H1 (cell line): ENCODE measurements at regions not wholly inside any gene's neighbourhood (a gene's known extent, or its start where the extent isn't known, plus 50 kb on each side); places are given as distances from the start of the nearest gene placed in this dataset.

Experiments used
- CTCF ChIA-PET: fragments of 300-600 bp; sonication (Branson Sonifier 250); formaldehyde crosslinking; loops from one replicate; lab custom pipeline; 2021; ENCODE audit not compliant: partially characterized antibody; lab: Charles Lee
- POLR2A ChIA-PET: fragments of 300-600 bp; sonication (Branson Sonifier 250); formaldehyde crosslinking; loops from one replicate; lab custom pipeline; 2021; ENCODE audit warnings: inconsistent platforms; ENCODE audit not compliant: partially characterized antibody; lab: Charles Lee
- DNase-seq, 2 experiments: peaks; one replicate each; pipeline versions ENCODE4 v3.0.0 to v3.0.0-alpha.2; 2010 to 2022; ENCODE audit warnings: low spot score in 2 of 2, low read depth in 1 of 2, mixed read lengths in 1 of 2
- FAIRE-seq: peaks from 2 replicates; lab custom pipeline; 2011; peaks lifted over from hg19 to GRCh38; lab: Jason Lieb, UNC
- H2AFZ ChIP-seq: 2 replicates; pipeline ENCODE4 v1.8.1; 2012; ENCODE audit warnings: low read length, inconsistent platforms
- H2AK5ac ChIP-seq: 2 replicates; pipeline ENCODE4 v1.6.1; 2013; ENCODE audit warnings: low read depth, low read length
- H2BK120ac ChIP-seq: replicated peaks from 2 replicates; pipeline ENCODE3; 2013; ENCODE audit warnings: low read depth, low read length, inconsistent platforms
- H2BK12ac ChIP-seq: 2 replicates; pipeline ENCODE4 v1.6.1; 2013; ENCODE audit warnings: low read depth, low read length
- H2BK15ac ChIP-seq: 2 replicates; pipeline ENCODE4 v1.6.1; 2013; ENCODE audit warnings: low read length
- H2BK20ac ChIP-seq: 2 replicates; pipeline ENCODE4 v1.6.1; 2013; ENCODE audit warnings: low read length
- H2BK5ac ChIP-seq: 2 replicates; pipeline ENCODE4 v1.6.1; 2013; ENCODE audit warnings: low read depth, low read length
- H3K14ac ChIP-seq: 2 replicates; pipeline ENCODE4 v1.6.1; 2013; ENCODE audit warnings: inconsistent platforms; ENCODE audit not compliant: insufficient read length
- H3K18ac ChIP-seq: 2 replicates; pipeline ENCODE4 v1.6.1; 2013; ENCODE audit warnings: low read length; ENCODE audit errors: extremely low read depth
- H3K23ac ChIP-seq: 2 replicates; pipeline ENCODE4 v1.6.1; 2013; ENCODE audit warnings: inconsistent platforms; ENCODE audit not compliant: insufficient read length
- H3K23me2 ChIP-seq: 2 replicates; pipeline ENCODE4 v1.6.1; 2013; ENCODE audit warnings: low read depth, low read length
- H3K27ac ChIP-seq: 2 replicates; pipeline ENCODE4 v1.6.1; 2011; ENCODE audit warnings: low read depth, low read length, inconsistent platforms
- H3K27me3 ChIP-seq, 4 experiments: replicated peaks in 1 of 4; 1 replicate in 1 of 4; 2 replicates in 3 of 4; pipeline versions ENCODE4 v1.6.1 to v1.8.1; 2011 to 2013; ENCODE audit warnings: low read length in 3 of 4, mild to moderate bottlenecking in 3 of 4, inconsistent platforms in 2 of 4, mixed read lengths in 2 of 4, moderate library complexity in 1 of 4; ENCODE audit not compliant: control insufficient read depth in 3 of 4, insufficient read depth in 3 of 4; ENCODE audit errors: extremely low read depth in 1 of 4
- H3K36me3 ChIP-seq, 4 experiments: 2 replicates each; pipeline versions ENCODE4 v1.6.1 to v1.8.1; 2011 to 2013; ENCODE audit warnings: mild to moderate bottlenecking in 4 of 4, low read length in 3 of 4, moderate library complexity in 2 of 4, control low read depth in 1 of 4, inconsistent platforms in 1 of 4; ENCODE audit not compliant: insufficient read depth in 4 of 4, control insufficient read depth in 2 of 4
- H3K4ac ChIP-seq: replicated peaks from 2 replicates; pipeline ENCODE3; 2013; ENCODE audit warnings: low read length, low read depth, mixed read lengths, inconsistent platforms; ENCODE audit not compliant: insufficient read length
- H3K4me1 ChIP-seq, 4 experiments: replicated peaks in 1 of 4; 1 replicate in 1 of 4; 2 replicates in 3 of 4; pipeline versions ENCODE4 v1.6.1 to v1.8.1; 2011 to 2013; ENCODE audit warnings: low read length in 3 of 4, inconsistent platforms in 2 of 4, mixed read lengths in 1 of 4; ENCODE audit not compliant: insufficient read depth in 4 of 4, control insufficient read depth in 3 of 4
- H3K4me2 ChIP-seq, 2 experiments: 2 replicates each; pipeline versions ENCODE4 v1.6.1 to v1.8.1; 2011 to 2013; ENCODE audit warnings: low read depth in 2 of 2, low read length in 2 of 2, control low read depth in 1 of 2, inconsistent platforms in 1 of 2, mild to moderate bottlenecking in 1 of 2; ENCODE audit not compliant: insufficient read depth in 1 of 2
- H3K4me3 ChIP-seq, 4 experiments: fragments of 200-600, 300-600 bp in 1 of 4; sonication (generic), shearing (Covaris generic), sonication (Bioruptor Twin) in 1 of 4; 2 replicates each; pipeline versions ENCODE4 v1.5.1 to v1.8.1; 2011 to 2016; ENCODE audit warnings: low read length in 4 of 4, low read depth in 3 of 4, control low read depth in 2 of 4, inconsistent platforms in 2 of 4, mild to moderate bottlenecking in 2 of 4, mixed read lengths in 1 of 4, moderate library complexity in 1 of 4; ENCODE audit not compliant: insufficient read depth in 2 of 4; ENCODE audit errors: extremely low read depth in 1 of 4
- H3K56ac ChIP-seq: replicated peaks from 2 replicates; pipeline ENCODE3; 2013; ENCODE audit warnings: low read depth, mild to moderate bottlenecking, mixed read lengths, low read length, inconsistent platforms; ENCODE audit not compliant: insufficient read length
- H3K79me1 ChIP-seq: 2 replicates; pipeline ENCODE4 v1.6.1; 2013; ENCODE audit warnings: low read depth, low read length, control low read depth
- H3K79me2 ChIP-seq, 2 experiments: 2 replicates each; pipeline versions ENCODE4 v1.6.1 to v1.8.1; 2012 to 2013; ENCODE audit warnings: low read length in 2 of 2, mild to moderate bottlenecking in 2 of 2, inconsistent platforms in 1 of 2; ENCODE audit not compliant: insufficient read depth in 2 of 2, control insufficient read depth in 1 of 2
- H3K9ac ChIP-seq, 4 experiments: replicated peaks in 1 of 4; 1 replicate in 1 of 4; 2 replicates in 3 of 4; pipeline versions ENCODE4 v1.6.1 to v1.8.1; 2011 to 2013; ENCODE audit warnings: low read depth in 3 of 4, low read length in 3 of 4, control low read depth in 2 of 4, mild to moderate bottlenecking in 2 of 4, moderate library complexity in 2 of 4, inconsistent platforms in 1 of 4; ENCODE audit errors: extremely low read depth in 1 of 4
- H3K9me3 ChIP-seq, 2 experiments: 2 replicates each; pipeline versions ENCODE4 v1.6.1 to v1.8.1; 2012 to 2013; ENCODE audit warnings: mild to moderate bottlenecking in 2 of 2, moderate library complexity in 2 of 2, control low read depth in 1 of 2, inconsistent platforms in 1 of 2, low read depth in 1 of 2, low read length in 1 of 2, mixed read lengths in 1 of 2; ENCODE audit not compliant: insufficient read depth in 2 of 2
- H4K20me1 ChIP-seq, 2 experiments: replicated peaks in 1 of 2; 2 replicates each; pipeline versions ENCODE3 to v1.8.1; 2011 to 2013; ENCODE audit warnings: inconsistent platforms in 2 of 2, low read length in 2 of 2, mild to moderate bottlenecking in 1 of 2; ENCODE audit not compliant: insufficient read depth in 2 of 2, control insufficient read depth in 1 of 2
- H4K5ac ChIP-seq: 2 replicates; pipeline ENCODE4 v1.6.1; 2013; ENCODE audit warnings: low read length, low read depth, mixed read lengths, inconsistent platforms; ENCODE audit not compliant: insufficient read length
- H4K8ac ChIP-seq: 2 replicates; pipeline ENCODE4 v1.8.0; 2013; ENCODE audit warnings: mild to moderate bottlenecking, moderate library complexity, low read length, inconsistent platforms; ENCODE audit not compliant: insufficient read depth; ENCODE audit errors: extremely low read depth
- H4K91ac ChIP-seq: replicated peaks from 2 replicates; pipeline ENCODE3; 2013; ENCODE audit warnings: low read length, mixed read lengths, inconsistent platforms; ENCODE audit not compliant: insufficient read length
- HDAC2 ChIP-seq, 2 experiments: fragments of 300-600 bp in 1 of 2; sonication (generic) in 1 of 2; IDR thresholded peaks; 2 replicates each; pipeline ENCODE4 v1.6.1; 2011 to 2012; ENCODE audit warnings: low read depth in 2 of 2, low read length in 2 of 2, mild to moderate bottlenecking in 2 of 2, moderate library complexity in 2 of 2, borderline replicate concordance in 1 of 2, inconsistent platforms in 1 of 2
- USF2 ChIP-seq: IDR thresholded peaks from 2 replicates; pipeline ENCODE4 v1.6.1; 2011; ENCODE audit warnings: low read length, improper control_type of control experiment

GRCh38 chr3:5429517-5429890 lies 242.0 kb downstream of the EDEM1 start:
- POLR2A ChIA-PET, result no interaction called here
- Histone ChIP-seq H2BK12ac (no peak overlapping the region), H2BK120ac (no peak overlapping the region), H3K79me1 (no peaks in the 10 kb centered on the region), H3K79me2 (no peaks in the 10 kb centered on the region), H2AFZ (no peak overlapping the region), H2BK5ac (no peak overlapping the region), H3K36me3 (no peaks in the 10 kb centered on the region), H4K20me1 (no peaks in the 10 kb centered on the region), H3K56ac (no peak overlapping the region), H3K23me2 (no peaks in the 10 kb centered on the region), H4K5ac (no peak overlapping the region), H3K4me3 (no peak overlapping the region), H3K14ac (no peak overlapping the region), H3K4ac (no peak overlapping the region), H3K9me3 (no peaks in the 10 kb centered on the region), H2AK5ac (no peak overlapping the region), H3K27me3 (no peaks in the 10 kb centered on the region), H3K4me2 (no peak overlapping the region), H4K8ac (no peak overlapping the region), H4K91ac (no peak overlapping the region), H2BK20ac (no peak overlapping the region), H3K18ac (no peak overlapping the region), H3K23ac (no peak overlapping the region), H3K4me1 (peaks cover 0 to 2% (median 0%) of the 10 kb centered on the region in 4 experiments; a peak in 2 of 7 replicates), H3K9ac (no peak overlapping the region), H3K27ac (no peak overlapping the region), H2BK15ac (no peak overlapping the region)
- CTCF ChIA-PET, result interaction anchor here (0.8 to 1.3 kb wide), 2 partner anchors 300 to 304 kb away, joined by 3 to 5 read pairs; no protein-coding TSS in a partner anchor
- no peak for DNase-seq
- no peak for FAIRE-seq
- TF ChIP-seq HDAC2 (IDR thresholded peaks at IDR 0.05; ENCODE audit: borderline replicate concordance in 1 of 2, low read depth in 2 of 2, low read length in 2 of 2), result no peak
- no peak for TF ChIP-seq USF2
